PFSK-1 (cell line): ENCODE measurements at regions not wholly inside any gene's neighbourhood (a gene's known extent, or its start where the extent isn't known, plus 50 kb on each side); places are given as distances from the start of the nearest gene placed in this dataset.

Experiments used
- FOXP2 ChIP-seq: optimal IDR thresholded peaks from 2 replicates; pipeline ENCODE3; 2011; ENCODE audit warnings: borderline replicate concordance, control low read depth, inconsistent platforms; ENCODE audit not compliant: insufficient read depth; ENCODE audit errors: extremely low read length, extremely low read depth
- POLR2AphosphoS5 ChIP-seq: IDR thresholded peaks from 2 replicates; pipeline ENCODE4 v1.6.1; 2012; ENCODE audit warnings: low read depth, mild to moderate bottlenecking, control low read depth, low read length, moderate library complexity
- REST ChIP-seq, 2 experiments: IDR thresholded peaks; 2 replicates each; pipeline versions ENCODE4 v1.6.1 to v1.8.0; 2011 to 2012; ENCODE audit warnings: low read depth in 2 of 2, low read length in 2 of 2, control low read depth in 1 of 2, inconsistent platforms in 1 of 2, mild to moderate bottlenecking in 1 of 2, moderate library complexity in 1 of 2; ENCODE audit not compliant: insufficient read depth in 1 of 2
- SIN3A ChIP-seq: IDR thresholded peaks from 2 replicates; pipeline ENCODE4 v1.6.1; 2012; ENCODE audit warnings: mild to moderate bottlenecking, low read length, moderate library complexity, borderline replicate concordance; ENCODE audit not compliant: insufficient read depth
- TAF1 ChIP-seq: IDR thresholded peaks from 2 replicates; pipeline ENCODE4 v1.6.1; 2012; ENCODE audit warnings: low read length, control low read depth, borderline replicate concordance; ENCODE audit not compliant: insufficient read depth

- TF ChIP-seq POLR2AphosphoS5 (no peak), TAF1 (no peak), SIN3A (no peak), REST (IDR thresholded peaks at IDR 0.05; ENCODE audit: insufficient read depth in 1 of 2, low read depth in 2 of 2, low read length in 2 of 2) (no peak), FOXP2 (no peak)
Measured at GRCh38 chrX:39930786-39931528, 166.8 kb downstream of the BCOR start.
